ENCODE measurements at regions not wholly inside any gene's neighbourhood (a gene's known extent, or its start where the extent isn't known, plus 50 kb on each side); places are given as distances from the start of the nearest gene placed in this dataset.
"Not testable (repeated sequence)": the region's sequence is repeated elsewhere in the genome, so short reads cannot be mapped to it uniquely, and the experiment has no call there.

DNA sequence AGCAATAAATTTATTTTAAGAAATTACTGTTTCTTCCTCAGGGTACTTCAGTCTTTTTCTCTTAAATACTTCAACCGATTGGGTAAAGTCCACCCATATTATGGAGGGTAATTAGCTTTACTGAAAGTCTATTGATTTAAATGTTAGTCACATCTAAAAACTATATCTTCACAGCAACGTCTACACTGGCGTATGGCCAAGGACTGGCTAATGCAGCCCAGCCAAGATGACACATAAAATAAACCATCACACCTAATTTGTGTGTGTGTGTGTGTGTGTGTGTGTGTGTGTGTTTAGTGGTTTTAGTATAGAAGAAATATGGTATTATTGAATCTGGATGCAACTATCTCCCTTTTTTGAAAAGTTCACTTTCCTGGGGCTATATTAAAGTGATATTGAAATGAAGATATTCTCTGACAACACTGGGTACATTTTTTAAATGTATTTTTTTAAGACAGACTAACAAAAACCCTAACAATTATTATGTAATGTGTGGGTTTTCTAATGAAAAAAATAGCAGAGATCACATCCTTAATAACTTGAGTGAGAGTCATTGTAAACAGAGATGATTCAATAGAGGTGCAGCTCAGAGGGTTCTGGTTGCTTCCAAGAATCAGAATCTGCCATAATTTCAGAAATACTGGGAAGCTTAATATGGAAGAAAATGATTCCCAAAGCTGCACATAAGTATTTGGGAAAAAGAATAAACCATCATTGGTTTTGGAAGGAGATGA, 584.2 kb upstream of the MBL2 start:
- Histone ChIP-seq H3K4me3 (no peak overlapping the region), H3K27me3 (replicated peaks in 1 of 7) (no peaks in the 10 kb centered on the region), H3K4me1 (no peaks in the 10 kb centered on the region), H3K9me3 (peaks cover 0 to 18% (median 1%) of the 10 kb centered on the region in 8 donors), H3K36me3 (no peaks in the 10 kb centered on the region), H3K27ac (no peak overlapping the region)
- intact Hi-C loops (cut with DNase I; ENCODE audit: low total_unique reads) = no loop called here
- DNase-seq = no peak
- 70 to 87% (median 79%) methylated on average over 3 of the region's 3 CpGs for WGBS, 5 donors
- TF ChIP-seq POLR2AphosphoS5 (IDR thresholded peaks at IDR 0.05) = no peak
- TF ChIP-seq POLR2A (IDR thresholded peaks at IDR 0.05) = no peak
- TF ChIP-seq, protein P1, sequence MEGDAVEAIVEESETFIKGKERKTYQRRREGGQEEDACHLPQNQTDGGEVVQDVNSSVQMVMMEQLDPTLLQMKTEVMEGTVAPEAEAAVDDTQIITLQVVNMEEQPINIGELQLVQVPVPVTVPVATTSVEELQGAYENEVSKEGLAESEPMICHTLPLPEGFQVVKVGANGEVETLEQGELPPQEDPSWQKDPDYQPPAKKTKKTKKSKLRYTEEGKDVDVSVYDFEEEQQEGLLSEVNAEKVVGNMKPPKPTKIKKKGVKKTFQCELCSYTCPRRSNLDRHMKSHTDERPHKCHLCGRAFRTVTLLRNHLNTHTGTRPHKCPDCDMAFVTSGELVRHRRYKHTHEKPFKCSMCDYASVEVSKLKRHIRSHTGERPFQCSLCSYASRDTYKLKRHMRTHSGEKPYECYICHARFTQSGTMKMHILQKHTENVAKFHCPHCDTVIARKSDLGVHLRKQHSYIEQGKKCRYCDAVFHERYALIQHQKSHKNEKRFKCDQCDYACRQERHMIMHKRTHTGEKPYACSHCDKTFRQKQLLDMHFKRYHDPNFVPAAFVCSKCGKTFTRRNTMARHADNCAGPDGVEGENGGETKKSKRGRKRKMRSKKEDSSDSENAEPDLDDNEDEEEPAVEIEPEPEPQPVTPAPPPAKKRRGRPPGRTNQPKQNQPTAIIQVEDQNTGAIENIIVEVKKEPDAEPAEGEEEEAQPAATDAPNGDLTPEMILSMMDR (IDR thresholded peaks at IDR 0.05 in 8 of 11, conservative IDR thresholded peaks at IDR 0.05 in 3 of 11) = no peak

DNA sequence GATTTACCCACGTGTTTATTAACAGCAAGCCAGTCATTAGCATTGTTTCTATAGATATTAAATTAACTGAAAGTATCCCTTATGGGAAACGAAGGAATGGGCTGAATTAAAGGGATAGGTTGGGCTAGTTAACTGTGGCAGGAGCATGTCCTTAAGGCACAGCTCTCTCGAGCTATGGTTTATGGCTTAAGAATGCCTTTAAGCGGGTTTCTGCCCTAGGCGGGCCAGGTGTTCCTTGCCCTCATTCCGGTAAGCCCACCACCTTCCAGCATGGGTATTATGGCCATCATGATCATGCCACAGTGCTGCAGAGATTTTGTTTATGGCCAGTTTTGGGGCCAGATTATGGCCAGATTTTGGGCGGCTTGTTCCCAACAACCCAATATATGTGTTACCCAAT, 569.9 kb upstream of the MBL2 start:
- intact Hi-C loops (cut with DNase I; ENCODE audit: low total_unique reads); H3K36me3 ChIP-seq; H3K27me3 ChIP-seq (replicated peaks in 1 of 7); DNase-seq; H3K4me1 ChIP-seq; H3K4me3 ChIP-seq; H3K27ac ChIP-seq: not testable (repeated sequence)
- H3K9me3 ChIP-seq = peaks cover 0 to 28% (median 17%) of the 10 kb centered on the region in 8 donors
- WGBS, 5 donors = 81 to 89% (median 86%) methylated on average over 7 of the region's 7 CpGs

DNA sequence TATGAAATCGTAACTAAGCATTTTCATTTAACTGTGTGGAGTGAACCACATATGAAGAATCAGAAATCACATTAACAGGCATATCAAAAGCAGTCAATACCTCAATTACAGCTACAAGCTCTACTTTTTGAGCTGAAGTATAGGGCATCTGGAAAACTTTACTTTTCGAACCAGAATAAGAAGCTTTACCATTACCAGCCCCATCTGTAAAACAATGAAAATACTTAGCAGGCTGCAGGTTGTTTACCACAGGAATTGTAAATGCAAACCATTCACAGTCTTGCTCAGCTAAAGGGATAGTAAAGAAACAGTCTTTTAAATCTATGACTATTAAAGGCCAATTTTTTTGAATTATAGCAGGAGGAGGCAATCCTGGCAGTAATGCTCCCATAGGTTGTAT, 565.6 kb upstream of the MBL2 start:
- H3K27me3 ChIP-seq (replicated peaks in 1 of 7); DNase-seq; H3K4me1 ChIP-seq; H3K36me3 ChIP-seq; H3K27ac ChIP-seq; intact Hi-C loops (cut with DNase I; ENCODE audit: low total_unique reads); H3K4me3 ChIP-seq: not testable (repeated sequence)
- 67 to 82% (median 73%) methylated on average over 2 of the region's 2 CpGs for WGBS, 5 donors
- H3K9me3 ChIP-seq = peaks cover 7 to 70% (median 55%) of the 10 kb centered on the region in 8 donors

DNA sequence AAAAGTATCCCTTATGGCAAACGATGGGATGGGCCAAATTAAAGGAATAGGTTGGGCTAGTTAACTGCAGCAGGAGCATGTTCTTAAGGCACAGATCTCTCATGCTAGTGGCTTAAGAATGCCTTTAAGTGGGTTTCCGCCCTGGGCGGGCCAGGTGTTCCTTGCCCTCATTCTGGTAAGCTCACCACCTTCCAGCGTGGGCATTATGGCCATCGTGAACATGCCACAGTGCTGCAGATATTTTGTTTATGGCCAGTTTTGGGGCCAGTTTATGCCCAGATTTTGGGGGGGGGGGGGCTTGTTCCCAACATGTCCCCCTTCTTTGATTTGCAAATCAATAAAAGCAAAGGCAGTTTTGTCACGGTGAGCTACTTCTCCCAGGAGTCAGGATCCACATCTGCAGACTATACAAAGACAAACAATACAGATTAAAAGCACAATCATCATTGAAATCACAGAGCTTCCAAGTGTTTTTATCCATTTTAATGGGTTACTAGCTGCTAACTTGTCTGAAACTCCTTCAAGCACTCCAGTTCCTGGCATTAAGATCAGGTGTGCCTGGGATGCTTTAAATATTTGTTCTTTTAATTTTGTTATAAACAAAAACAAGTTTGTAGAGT, 563.3 kb upstream of the MBL2 start:
- H3K36me3 ChIP-seq; DNase-seq; H3K27ac ChIP-seq; H3K4me1 ChIP-seq; H3K27me3 ChIP-seq (replicated peaks in 1 of 7); H3K4me3 ChIP-seq; intact Hi-C loops (cut with DNase I; ENCODE audit: low total_unique reads): not testable (repeated sequence)
- 82 to 97% (median 87%) methylated on average over 4 to 6 of the region's 6 CpGs for WGBS, 5 donors
- H3K9me3 ChIP-seq = peaks cover 7 to 79% (median 55%) of the 10 kb centered on the region in 8 donors

DNA sequence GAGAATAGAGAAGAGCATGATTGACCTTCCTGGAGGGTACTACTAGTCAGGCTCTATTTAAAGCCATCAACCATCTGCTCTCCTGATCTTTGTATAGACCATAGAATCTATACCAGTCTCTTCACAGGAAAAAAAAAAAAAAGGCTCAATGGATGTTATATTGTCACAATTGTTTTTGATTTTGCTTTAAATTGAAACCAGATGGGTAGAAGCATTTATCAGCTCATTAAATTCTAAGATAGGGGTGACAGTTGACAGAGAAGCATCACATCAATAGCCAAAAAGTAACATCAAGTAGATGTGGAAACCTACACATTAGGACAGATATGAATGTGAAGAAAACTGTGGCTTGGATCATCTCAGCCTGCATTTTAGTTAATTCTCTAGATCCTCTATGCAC, 558.9 kb upstream of the MBL2 start:
- H3K4me3 ChIP-seq = no peak overlapping the region
- H3K36me3 ChIP-seq = no peaks in the 10 kb centered on the region
- TF ChIP-seq, protein P1 (IDR thresholded peaks at IDR 0.05 in 8 of 11, conservative IDR thresholded peaks at IDR 0.05 in 3 of 11) = no peak
- TF ChIP-seq POLR2AphosphoS5 (IDR thresholded peaks at IDR 0.05) (no peak), POLR2A (IDR thresholded peaks at IDR 0.05) (no peak)
- H3K9me3 ChIP-seq = peaks cover 7 to 43% (median 27%) of the 10 kb centered on the region in 8 donors
- H3K27ac ChIP-seq = no peak overlapping the region
- no peaks in the 10 kb centered on the region for H3K4me1 ChIP-seq
- intact Hi-C loops (cut with DNase I; ENCODE audit: low total_unique reads) = no loop called here
- DNase-seq = no peak
- no peaks in the 10 kb centered on the region for H3K27me3 ChIP-seq (replicated peaks in 1 of 7)

DNA sequence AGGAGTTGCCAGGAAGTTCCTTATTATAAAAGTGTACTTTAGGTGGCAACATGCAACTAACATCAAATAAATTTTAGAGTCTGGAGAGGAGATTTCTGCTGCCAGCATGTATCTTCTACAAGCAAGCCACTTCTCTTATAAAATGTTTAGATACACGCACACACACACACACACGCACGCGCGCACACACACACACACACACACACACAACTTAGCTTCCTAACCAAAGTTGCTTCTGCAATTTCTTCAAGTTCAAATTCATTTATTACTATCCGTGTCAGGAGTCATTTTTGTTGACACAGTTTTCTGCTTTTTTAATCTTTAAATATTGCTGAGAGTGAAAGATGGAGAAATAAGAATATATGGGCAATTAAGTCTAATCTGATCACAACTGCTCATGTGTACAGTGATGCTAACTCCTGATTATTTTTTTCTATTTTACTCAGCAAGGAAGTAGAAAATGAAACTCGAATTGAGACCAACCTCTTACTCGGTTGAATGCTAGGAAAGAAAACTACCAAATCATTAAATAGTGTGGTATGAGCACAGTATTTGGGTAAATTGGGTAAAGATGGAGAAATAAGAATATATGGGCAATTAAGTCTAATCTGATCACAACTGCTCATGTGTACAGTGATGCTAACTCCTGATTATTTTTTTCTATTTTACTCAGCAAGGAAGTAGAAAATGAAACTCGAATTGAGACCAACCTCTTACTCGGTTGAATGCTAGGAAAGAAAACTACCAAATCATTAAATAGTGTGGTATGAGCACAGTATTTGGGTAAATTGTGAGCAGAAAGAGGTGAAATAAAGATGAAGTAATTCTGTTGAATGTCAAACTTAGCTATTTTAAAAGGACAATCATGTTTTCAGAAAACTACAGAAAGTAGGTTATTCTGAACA, 554.1 kb upstream of the MBL2 start:
- DNase-seq; H3K36me3 ChIP-seq; H3K9me3 ChIP-seq; H3K4me3 ChIP-seq; H3K4me1 ChIP-seq; H3K27ac ChIP-seq; intact Hi-C loops (cut with DNase I; ENCODE audit: low total_unique reads); H3K27me3 ChIP-seq (replicated peaks in 1 of 7): not testable (repeated sequence)
- WGBS, 5 donors = 25 to 50% (median 41%) methylated on average over 7 to 10 of the region's 10 CpGs
